ENCODE measurements at regions not wholly inside any gene's neighbourhood (a gene's known extent, or its start where the extent isn't known, plus 50 kb on each side); places are given as distances from the start of the nearest gene placed in this dataset.

DNA sequence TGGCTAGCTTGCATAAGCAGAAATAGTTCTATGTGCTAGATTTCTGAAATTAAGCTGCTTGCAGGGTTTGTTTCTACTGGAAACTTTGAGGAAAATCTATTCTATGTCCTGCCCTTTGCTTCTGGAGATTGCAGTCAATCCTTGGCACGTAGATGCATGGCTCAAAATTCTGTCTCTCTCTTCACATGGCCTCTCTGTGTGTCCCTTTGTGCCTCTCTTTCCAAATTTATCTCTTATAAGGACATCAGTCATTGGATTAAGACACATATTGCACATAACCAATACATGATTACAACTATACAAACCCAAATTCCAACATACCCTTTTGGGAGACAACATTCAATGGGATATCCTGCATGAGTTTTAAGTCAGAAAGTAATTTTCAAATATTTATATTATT, 744.3 kb upstream of the CTNND2 start:
- H3K36me3 ChIP-seq: no peaks in the 10 kb centered on the region
- H3K4me3 ChIP-seq: no peak overlapping the region
- no peak for DNase-seq
- H3K27ac ChIP-seq: no peak overlapping the region
- no peaks in the 10 kb centered on the region for H3K4me1 ChIP-seq
- intact Hi-C loops (cut with DNase I; ENCODE audit: low total_unique reads): no loop called here
- no peaks in the 10 kb centered on the region for H3K27me3 ChIP-seq (replicated peaks in 1 of 7)
- peaks cover 0 to 10% (median 0%) of the 10 kb centered on the region in 8 donors for H3K9me3 ChIP-seq
- TF ChIP-seq CTCF (IDR thresholded peaks at IDR 0.05 in 8 of 11, conservative IDR thresholded peaks at IDR 0.05 in 3 of 11): no peak
- no peak for TF ChIP-seq POLR2A (IDR thresholded peaks at IDR 0.05)
- TF ChIP-seq POLR2AphosphoS5 (IDR thresholded peaks at IDR 0.05): no peak
- WGBS, 5 donors: 44 to 70% (median 68%) methylated on average over 1 of the region's 1 CpG

GRCh38 chr5:12647613-12648012, 743.4 kb upstream of the CTNND2 start:
- Histone ChIP-seq H3K9me3 (peaks cover 0 to 10% (median 0%) of the 10 kb centered on the region in 8 donors), H3K27me3 (replicated peaks in 1 of 7) (no peaks in the 10 kb centered on the region), H3K4me3 (no peak overlapping the region), H3K36me3 (no peaks in the 10 kb centered on the region), H3K4me1 (no peaks in the 10 kb centered on the region), H3K27ac (no peak overlapping the region)
- no peak for DNase-seq
- TF ChIP-seq POLR2A (IDR thresholded peaks at IDR 0.05) (no peak), POLR2AphosphoS5 (IDR thresholded peaks at IDR 0.05) (no peak)
- intact Hi-C loops (cut with DNase I; ENCODE audit: low total_unique reads): no loop called here
- WGBS, 5 donors: 62 to 87% (median 78%) methylated on average over 4 of the region's 4 CpGs

- Histone ChIP-seq H3K4me3 (no peak overlapping the region), H3K4me1 (no peaks in the 10 kb centered on the region), H3K36me3 (no peaks in the 10 kb centered on the region), H3K27ac (no peak overlapping the region), H3K9me3 (peaks cover 0 to 10% (median 0%) of the 10 kb centered on the region in 8 donors), H3K27me3 (replicated peaks in 1 of 7) (no peaks in the 10 kb centered on the region)
- intact Hi-C loops (cut with DNase I; ENCODE audit: low total_unique reads): no loop called here
- DNase-seq: no peak
- TF ChIP-seq CTCF (IDR thresholded peaks at IDR 0.05 in 8 of 11, conservative IDR thresholded peaks at IDR 0.05 in 3 of 11) (no peak), POLR2AphosphoS5 (IDR thresholded peaks at IDR 0.05) (no peak), POLR2A (IDR thresholded peaks at IDR 0.05) (no peak)
These were observed 741.3 kb upstream of the CTNND2 start for GRCh38 chr5:12645582-12645981.

DNA sequence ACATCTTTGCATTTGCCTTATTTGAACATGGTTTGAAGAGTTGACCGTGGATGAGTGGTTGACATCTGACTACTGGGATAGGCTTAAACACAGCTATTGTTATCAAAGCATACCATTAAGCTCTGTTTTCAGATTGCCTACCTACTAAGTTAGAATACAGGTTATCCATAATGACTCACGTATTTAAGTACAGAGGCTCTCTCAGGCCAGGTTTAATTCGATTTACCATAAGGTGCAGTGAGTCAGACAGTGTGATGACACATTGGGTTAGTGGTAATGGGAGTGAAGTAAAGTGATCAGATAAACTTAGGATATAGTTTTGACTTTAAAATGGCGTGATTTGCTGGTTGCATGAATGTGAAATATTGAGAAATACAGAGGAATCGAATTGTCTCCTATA, 732.0 kb upstream of the CTNND2 start:
- no peak overlapping the region for H3K4me3 ChIP-seq
- H3K27me3 ChIP-seq (replicated peaks in 1 of 7): no peaks in the 10 kb centered on the region
- no peaks in the 10 kb centered on the region for H3K4me1 ChIP-seq
- 74 to 81% (median 78%) methylated on average over 5 of the region's 5 CpGs for WGBS, 5 donors
- TF ChIP-seq CTCF (IDR thresholded peaks at IDR 0.05 in 8 of 11, conservative IDR thresholded peaks at IDR 0.05 in 3 of 11): no peak
- intact Hi-C loops (cut with DNase I; ENCODE audit: low total_unique reads): no loop called here
- DNase-seq: no peak
- H3K9me3 ChIP-seq: peaks cover 0 to 6% (median 0%) of the 10 kb centered on the region in 8 donors
- H3K27ac ChIP-seq: no peak overlapping the region
- H3K36me3 ChIP-seq: no peaks in the 10 kb centered on the region

DNA sequence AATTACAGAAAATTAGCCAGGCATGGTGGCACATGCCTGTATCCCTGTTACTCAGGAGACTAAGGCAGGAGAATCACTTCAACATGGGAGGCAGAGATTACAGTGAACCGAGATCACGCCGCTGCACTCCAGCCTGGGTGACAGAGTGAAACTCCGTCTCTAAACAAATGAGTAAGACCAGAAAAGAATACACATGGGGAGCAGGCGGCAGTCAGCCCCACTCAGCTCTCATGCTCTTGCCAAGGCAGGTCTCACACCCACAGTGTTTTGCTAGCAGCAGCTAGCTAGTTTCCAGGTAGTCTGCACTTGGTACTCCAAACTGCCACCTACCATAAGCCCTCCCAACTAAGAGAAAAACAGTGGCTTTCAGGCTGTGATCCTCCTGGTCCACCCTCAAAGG, 722.3 kb upstream of the CTNND2 start:
- intact Hi-C loops (cut with DNase I; ENCODE audit: low total_unique reads): no loop called here
- no peaks in the 10 kb centered on the region for H3K27me3 ChIP-seq (replicated peaks in 1 of 7)
- 90 to 100% (median 93%) methylated on average over 5 of the region's 5 CpGs for WGBS, 5 donors

More for the DNA sequence above, 722.3 kb upstream of the CTNND2 start:
- TF ChIP-seq CTCF (IDR thresholded peaks at IDR 0.05 in 8 of 11, conservative IDR thresholded peaks at IDR 0.05 in 3 of 11): no peak
- TF ChIP-seq POLR2A (IDR thresholded peaks at IDR 0.05): no peak
- TF ChIP-seq POLR2AphosphoS5 (IDR thresholded peaks at IDR 0.05): no peak
- no peak for DNase-seq
- no peak overlapping the region for H3K4me3 ChIP-seq
- no peak overlapping the region for H3K27ac ChIP-seq
- H3K36me3 ChIP-seq: no peaks in the 10 kb centered on the region
- no peaks in the 10 kb centered on the region for H3K4me1 ChIP-seq
- H3K9me3 ChIP-seq: peaks cover 0 to 55% (median 25%) of the 10 kb centered on the region in 8 donors
